NCI-H526 treated with DMSO at 0.1 percent for 48 hours (cell line): ENCODE measurements at regions not wholly inside any gene's neighbourhood (a gene's known extent, or its start where the extent isn't known, plus 50 kb on each side); places are given as distances from the start of the nearest gene placed in this dataset.
"Not testable (repeated sequence)": the region's sequence is repeated elsewhere in the genome, so short reads cannot be mapped to it uniquely, and the experiment has no call there.

Experiments
- DNase-seq: peaks from one replicate; lab custom pipeline; 2025; lab: John Stamatoyannopoulos, UW

- peak; percentile 72 for DNase-seq
Measured at GRCh38 chr13:22744688-22745452, 435.9 kb upstream of the SGCG start.

DNA sequence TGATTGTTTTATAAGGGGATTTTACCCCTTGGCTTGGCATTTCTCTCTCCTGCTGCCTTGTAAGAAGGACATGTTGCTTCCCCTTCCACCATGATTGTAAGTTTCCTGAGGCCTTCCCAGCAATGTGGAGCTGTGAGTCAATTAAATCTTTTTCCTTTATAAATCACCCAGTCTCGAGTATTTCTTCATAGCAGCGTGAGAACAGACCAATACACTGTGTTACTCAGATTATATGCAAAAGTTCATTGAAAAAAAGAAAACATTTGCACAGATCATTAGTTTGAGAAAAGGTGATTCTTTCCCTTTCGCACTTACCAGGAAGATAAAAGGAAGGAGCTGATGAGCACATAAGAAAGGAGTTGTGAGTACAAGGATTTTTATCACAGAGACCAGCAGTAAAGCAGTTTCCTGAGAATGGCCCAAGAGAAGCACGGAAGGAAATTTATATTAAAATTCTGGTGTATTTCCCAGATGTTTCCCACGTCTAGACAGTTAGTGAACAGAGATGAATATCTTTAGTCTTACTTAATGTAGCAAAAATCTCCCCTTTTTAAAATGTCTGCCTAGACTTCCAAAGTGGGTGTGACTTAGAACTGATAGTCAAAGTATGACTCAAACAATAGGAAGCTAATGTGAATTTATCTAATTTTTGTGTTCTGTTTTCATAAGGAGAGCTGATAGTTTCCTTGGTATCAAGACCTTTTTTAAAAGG, 431.8 kb upstream of the SGCG start:
- DNase-seq = no peak

- no peak for DNase-seq
Measured at GRCh38 chr13:22749626-22750025, 431.2 kb upstream of the SGCG start.

GRCh38 chr13:22757530-22758120, 423.2 kb upstream of the SGCG start:
- DNase-seq = peak; percentile 45

GRCh38 chr13:22758245-22758644, 422.5 kb upstream of the SGCG start:
- DNase-seq = no peak

DNA sequence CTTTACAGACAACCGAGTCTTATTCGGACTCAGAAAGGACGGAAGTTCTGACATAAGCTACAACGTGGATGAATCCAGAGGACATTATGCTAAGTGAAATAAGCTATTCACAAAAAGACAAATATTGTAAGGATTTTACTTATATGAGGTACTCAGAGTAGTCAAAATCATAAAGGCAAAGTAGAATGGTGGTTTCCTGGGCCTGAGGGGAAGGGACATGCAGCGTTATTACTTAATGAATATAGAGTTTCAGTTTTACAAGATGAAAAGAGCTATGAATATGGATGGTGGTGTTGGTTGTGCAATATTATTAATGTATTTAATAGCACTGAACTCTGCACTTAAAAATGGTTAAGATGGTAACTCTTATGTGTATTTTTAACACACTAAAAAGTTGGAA, 419.1 kb upstream of the SGCG start:
- DNase-seq = no peak

- DNase-seq = no peak
Measured at GRCh38 chr13:22765547-22765946, 415.2 kb upstream of the SGCG start.

- DNase-seq = no peak
Measured at GRCh38 chr13:22770891-22771290, 409.9 kb upstream of the SGCG start.

DNA sequence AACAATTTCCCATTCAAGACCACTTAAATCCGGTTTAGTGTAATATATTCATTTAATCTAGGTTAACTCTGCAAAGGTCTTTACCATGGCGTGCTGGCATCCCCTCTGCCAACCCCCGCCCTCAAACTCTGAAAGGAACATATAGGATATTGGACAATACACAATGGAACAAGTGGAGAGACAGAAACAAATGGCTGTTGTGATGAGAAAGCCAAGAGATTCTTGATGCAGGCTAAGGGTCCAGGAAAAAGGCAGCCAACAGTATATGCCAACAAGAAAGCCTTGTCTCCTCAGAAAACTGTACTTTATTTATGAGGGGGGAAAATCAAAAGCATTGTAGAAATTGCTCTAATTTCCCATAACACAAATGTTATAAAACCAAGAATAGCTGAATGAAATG, 407.3 kb upstream of the SGCG start:
- no peak for DNase-seq

DNA sequence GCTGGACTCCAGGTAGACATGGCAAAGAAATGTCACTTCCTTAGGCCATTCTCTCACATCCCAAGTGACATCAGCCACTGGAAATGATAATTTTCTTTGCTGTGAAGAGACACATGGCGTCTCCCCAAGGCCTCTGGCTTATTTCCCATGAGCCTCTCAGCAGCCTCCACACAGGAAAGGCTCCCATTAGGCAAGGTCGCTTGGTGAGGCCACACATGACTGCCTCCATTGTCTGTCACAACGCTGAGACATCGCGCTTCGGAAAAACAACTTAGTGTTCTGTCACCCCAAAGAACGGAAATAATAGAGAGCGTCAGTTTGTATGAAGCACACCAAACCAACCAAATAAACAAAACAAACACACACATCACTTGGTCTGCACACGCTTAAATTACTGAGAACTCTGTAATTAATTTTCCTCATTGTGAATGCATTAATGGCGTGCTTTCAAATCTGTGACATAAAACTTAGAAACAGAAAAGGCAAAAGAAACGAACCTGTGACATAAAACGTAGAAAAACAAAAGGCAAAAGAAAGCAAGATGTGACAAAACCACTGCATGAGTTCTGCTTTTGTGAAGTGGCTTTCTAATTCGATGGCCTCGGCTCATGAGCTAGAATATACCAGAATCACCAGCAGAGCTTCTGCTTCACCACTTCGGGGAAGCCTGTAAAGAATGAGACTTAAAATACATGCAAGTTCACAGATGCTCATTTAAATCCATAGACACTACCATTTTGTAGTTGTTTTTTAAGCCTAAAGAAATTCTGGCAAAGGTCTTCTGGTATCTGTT, 404.2 kb upstream of the SGCG start:
- no peak for DNase-seq

DNA sequence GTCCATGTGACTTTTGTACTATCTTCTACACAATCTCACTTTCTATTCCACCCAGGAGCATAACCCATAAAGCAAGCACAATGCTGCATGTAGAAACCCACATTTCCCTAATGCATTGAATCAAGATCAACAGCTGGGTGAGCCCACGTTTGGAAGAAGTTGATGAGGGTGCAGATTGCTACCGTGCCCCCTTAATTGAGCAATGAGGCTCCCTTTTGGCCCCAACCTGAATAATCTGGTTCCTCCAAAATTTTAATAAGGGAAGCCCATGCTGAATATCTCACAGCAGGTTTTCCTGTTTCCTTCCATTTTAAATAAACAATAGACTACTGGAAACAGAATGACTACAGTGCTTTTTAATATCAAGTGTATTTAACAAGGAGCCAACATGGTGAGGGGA, 403.6 kb upstream of the SGCG start:
- no peak for DNase-seq

DNA sequence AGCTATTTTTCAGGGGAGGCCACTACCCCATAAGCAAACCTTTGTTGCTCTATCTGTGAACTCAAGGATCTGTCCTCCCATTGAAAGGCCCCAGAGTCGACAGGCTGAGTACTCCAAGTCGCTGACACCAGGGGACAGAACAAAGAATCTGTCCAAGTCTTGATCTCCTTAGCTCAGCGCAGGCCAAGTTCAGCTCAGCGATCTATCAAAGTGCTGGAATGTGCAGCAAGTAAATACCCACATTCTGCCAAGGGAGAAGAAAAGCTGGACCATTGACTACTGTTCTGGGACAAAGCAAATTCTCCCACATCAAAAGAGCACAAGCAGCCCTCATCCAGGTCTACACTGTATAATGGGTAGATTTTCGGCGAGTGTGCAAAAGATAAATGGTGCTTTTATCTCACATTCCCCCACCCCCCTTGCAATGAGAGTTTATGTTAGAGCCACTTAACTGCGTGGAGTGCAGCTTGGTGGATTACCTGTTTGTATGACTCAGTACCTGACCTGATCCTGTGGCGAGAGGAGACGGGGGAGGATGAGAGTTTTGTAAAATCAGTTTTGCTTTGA, 391.7 kb upstream of the SGCG start:
- DNase-seq = no peak

- DNase-seq = no peak
Measured at GRCh38 chr13:22789916-22790315, 390.9 kb upstream of the SGCG start.

GRCh38 chr13:22793598-22794134, 387.1 kb upstream of the SGCG start:
- no peak for DNase-seq

DNA sequence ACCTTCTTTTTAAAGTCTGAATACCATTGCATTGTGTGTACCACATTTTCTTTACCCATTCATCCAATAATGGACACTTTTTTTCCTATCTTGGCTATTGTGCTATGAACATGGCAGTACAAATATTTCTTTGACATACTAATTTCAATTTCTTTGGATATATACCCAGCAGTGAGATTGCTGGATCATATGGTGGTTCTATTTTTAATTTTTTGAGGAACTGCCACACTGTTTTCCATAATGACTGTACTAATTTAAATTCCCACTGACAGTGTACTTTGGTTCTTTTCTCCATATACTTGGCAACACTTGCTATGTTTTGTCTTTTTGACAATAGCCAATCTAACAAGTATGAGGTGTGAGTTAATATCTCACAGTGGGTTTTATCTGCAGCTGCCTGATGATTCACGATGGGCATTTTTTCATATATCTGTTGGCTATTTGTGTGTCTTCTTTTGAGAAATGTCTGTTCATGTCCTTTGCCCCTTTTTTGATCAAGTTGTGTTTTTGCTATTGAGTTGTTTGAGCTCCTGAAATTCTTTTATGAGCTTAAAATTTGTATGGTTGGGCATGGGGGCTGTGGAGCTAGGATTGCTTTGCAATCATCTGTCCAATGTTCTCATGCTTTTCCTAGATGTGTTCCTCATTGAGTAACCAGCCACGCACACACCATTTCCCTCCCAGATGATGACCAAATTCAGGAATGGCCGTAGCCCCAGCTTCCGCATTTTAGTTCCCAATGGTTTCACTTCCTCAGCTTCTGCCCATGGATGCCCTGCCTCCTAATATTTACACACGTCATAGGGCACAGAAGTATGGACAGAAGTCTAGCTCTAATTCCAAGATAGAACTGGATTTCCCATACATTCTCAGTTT, 380.0 kb upstream of the SGCG start:
- no peak for DNase-seq

- DNase-seq = peak; percentile 83
Measured at GRCh38 chr13:22801402-22802003, 379.3 kb upstream of the SGCG start.

DNA sequence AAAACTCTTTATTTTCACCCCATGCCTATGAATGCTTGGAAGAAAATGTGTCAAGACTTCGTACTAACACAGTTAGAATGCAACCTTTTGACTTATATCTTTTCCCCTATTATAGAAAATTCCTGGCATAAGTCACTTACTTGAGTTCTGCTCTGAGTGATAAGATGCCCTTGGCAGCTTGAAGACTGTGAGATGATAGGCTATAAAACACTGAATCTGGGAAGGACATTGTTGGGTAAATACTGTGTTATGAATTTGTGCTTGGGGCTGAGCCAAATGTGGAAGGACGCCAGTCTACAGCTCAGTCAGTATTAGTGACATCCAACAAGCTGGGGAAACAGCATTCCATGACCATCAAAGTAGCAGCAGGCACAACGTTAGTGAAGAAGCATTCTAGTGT, 368.0 kb upstream of the SGCG start:
- no peak for DNase-seq

DNA sequence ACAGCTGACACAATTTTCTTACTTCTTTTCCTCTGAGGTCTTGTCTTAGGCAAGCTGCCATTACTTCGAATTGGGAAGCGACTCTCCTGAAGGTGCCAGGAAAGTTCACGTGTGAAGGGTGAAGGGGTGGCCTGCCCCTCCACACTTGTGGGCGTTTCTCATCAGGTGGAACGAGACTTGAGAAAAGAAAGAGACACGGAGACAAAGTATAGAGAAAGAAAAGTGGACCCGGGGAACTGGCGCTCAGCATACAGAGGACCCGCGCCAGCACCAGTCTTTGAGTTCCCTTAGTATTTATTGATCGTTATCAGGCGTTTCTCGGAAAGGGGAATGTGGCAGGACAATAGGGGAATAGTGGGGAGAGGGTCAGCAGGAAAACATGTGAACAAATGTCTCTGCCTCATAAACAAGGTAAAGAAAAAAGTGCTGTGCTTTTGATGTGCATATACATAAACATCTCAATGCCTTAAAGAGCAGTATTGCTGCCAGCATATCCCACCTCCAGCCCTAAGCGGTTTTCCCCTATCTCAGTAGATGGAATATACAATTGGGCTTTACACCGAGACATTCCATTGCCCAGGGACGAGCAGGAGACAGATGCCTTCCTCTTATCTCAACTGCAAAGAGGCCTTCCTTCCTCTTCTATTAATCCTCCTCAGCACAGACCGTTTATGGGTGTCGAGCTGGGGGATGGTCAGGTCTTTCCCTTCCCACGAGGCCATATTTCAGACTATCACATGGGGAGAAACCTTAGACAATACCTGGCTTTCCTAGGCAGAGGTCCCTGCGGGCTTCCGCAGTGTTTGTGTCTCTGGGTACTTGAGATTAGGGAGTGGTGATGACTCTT, 367.0 kb upstream of the SGCG start:
- not testable (repeated sequence) for DNase-seq

- not testable (repeated sequence) for DNase-seq
Measured at GRCh38 chr13:22814433-22814832, 366.3 kb upstream of the SGCG start.
